ENCODE measurements at regions not wholly inside any gene's neighbourhood (a gene's known extent, or its start where the extent isn't known, plus 50 kb on each side); places are given as distances from the start of the nearest gene placed in this dataset.
A peak's percentile ranks its signal among the peaks of the same experiment; 100 is the strongest.
"Not testable (repeated sequence)": the region's sequence is repeated elsewhere in the genome, so short reads cannot be mapped to it uniquely, and the experiment has no call there.

- DNase-seq = no peak
Measured at GRCh38 chr10:28354511-28354910, 51.6 kb upstream of the MPP7 start.

- no peak for DNase-seq
Measured at GRCh38 chr10:28355376-28355775, 52.5 kb upstream of the MPP7 start.

GRCh38 chr10:28359334-28359733 lies 56.5 kb upstream of the MPP7 start:
- no peak for DNase-seq

- DNase-seq = no peak
Measured at GRCh38 chr10:28360175-28360574, 57.3 kb upstream of the MPP7 start.

GRCh38 chr10:28363376-28363775 lies 60.5 kb upstream of the MPP7 start:
- DNase-seq = no peak

- no peak for DNase-seq
Measured at GRCh38 chr10:28365840-28366239, 63.0 kb upstream of the MPP7 start.

GRCh38 chr10:28366994-28367393 lies 64.1 kb upstream of the MPP7 start:
- no peak for DNase-seq

GRCh38 chr10:28367413-28367812 lies 64.5 kb upstream of the MPP7 start:
- no peak for DNase-seq

GRCh38 chr10:28367929-28368484 lies 65.1 kb upstream of the MPP7 start:
- peak; percentile 36 for DNase-seq

- no peak for DNase-seq
Measured at GRCh38 chr10:28370107-28370835, 67.4 kb upstream of the MPP7 start.

GRCh38 chr10:28371638-28372037 lies 68.8 kb upstream of the MPP7 start:
- not testable (repeated sequence) for DNase-seq

- DNase-seq = no peak
Measured at GRCh38 chr10:28374036-28374435, 71.2 kb upstream of the MPP7 start.

- DNase-seq = no peak
Measured at GRCh38 chr10:28375399-28376354, 72.8 kb upstream of the MPP7 start.

- DNase-seq = no peak
Measured at GRCh38 chr10:28378986-28379585, 76.2 kb upstream of the MPP7 start.

- no peak for DNase-seq
Measured at GRCh38 chr10:28381466-28381865, 78.6 kb upstream of the MPP7 start.

GRCh38 chr10:28381903-28382347 lies 79.1 kb upstream of the MPP7 start:
- peak; percentile 77 for DNase-seq

GRCh38 chr10:28382525-28383269 lies 79.8 kb upstream of the MPP7 start:
- no peak for DNase-seq

- DNase-seq = no peak
Measured at GRCh38 chr10:28384557-28384956, 81.7 kb upstream of the MPP7 start.

- no peak for DNase-seq
Measured at GRCh38 chr10:28385748-28386502, 83.1 kb upstream of the MPP7 start.

- no peak for DNase-seq
Measured at GRCh38 chr10:28386503-28386868, 83.6 kb upstream of the MPP7 start.

GRCh38 chr10:28387140-28387539 lies 84.3 kb upstream of the MPP7 start:
- no peak for DNase-seq

- DNase-seq = no peak
Measured at GRCh38 chr10:28391283-28391682, 88.4 kb upstream of the MPP7 start.
